22Rv1 (cell line): ENCODE measurements at regions not wholly inside any gene's neighbourhood (a gene's known extent, or its start where the extent isn't known, plus 50 kb on each side); places are given as distances from the start of the nearest gene placed in this dataset.

ENCODE experiments used
- H3K27ac ChIP-seq: fragments of 450-650 bp; 2 replicates; pipeline ENCODE4 v1.5.1; 2017
- CTCF ChIP-seq: fragments of 450-650 bp; IDR thresholded peaks from 2 replicates; pipeline ENCODE4 v1.5.1; 2017; ENCODE audit warnings: mild to moderate bottlenecking
- ZFX ChIP-seq: fragments of 450-650 bp; IDR thresholded peaks from 2 replicates; pipeline ENCODE4 v1.6.1; 2017; ENCODE audit warnings: antibody characterized with exemption, borderline replicate concordance

DNA sequence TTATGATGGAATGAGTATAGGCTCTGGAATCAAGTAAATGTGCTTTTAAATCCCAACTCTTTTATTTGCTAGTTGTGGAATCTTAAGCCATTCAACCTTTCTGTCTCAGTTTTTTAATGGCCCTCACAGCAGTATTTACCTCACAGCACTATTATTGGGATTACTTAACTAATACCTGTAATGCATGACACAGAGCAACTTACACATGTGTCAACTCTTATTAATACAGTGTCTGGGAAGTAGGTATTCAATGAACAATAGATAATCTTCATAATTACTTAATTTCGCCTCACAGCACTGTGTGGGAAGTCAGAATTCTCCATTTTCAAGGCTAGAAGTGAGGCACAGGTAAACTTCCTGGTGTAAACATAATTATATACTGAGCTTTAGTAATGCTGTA is 149.7 kb upstream of the NUDT6 start:
- no peak for TF ChIP-seq ZFX
- no peak for TF ChIP-seq CTCF
- no peak overlapping the region for H3K27ac ChIP-seq

GRCh38 chr4:123073650-123074049 is 151.3 kb upstream of the NUDT6 start:
- TF ChIP-seq ZFX (no peak), CTCF (no peak)
- no peak overlapping the region for H3K27ac ChIP-seq

GRCh38 chr4:123077330-123077729 is 154.9 kb upstream of the NUDT6 start:
- no peak overlapping the region for H3K27ac ChIP-seq
- TF ChIP-seq CTCF (no peak), ZFX (no peak)

DNA sequence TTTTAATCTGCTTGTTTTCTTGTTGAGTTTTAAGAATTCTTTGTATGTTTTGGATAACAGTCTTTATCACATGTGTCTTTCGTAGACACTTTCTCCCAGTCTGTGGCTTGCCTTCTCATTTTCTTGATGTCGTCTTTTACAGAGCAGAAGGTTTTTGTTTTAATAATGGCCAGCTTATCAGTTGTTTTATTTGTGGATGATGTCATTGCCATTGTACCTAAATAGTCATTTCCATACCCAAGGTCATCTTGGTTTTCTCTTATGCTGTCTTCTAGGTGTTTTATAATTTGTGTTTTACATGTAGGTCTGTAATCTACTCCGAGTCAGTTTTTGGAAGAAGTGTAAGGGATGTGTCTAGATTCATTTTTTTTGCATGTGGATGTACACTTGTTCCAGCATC is 159.6 kb upstream of the NUDT6 start:
- H3K27ac ChIP-seq, result no peak overlapping the region
- TF ChIP-seq CTCF, result no peak
- TF ChIP-seq ZFX, result no peak

DNA sequence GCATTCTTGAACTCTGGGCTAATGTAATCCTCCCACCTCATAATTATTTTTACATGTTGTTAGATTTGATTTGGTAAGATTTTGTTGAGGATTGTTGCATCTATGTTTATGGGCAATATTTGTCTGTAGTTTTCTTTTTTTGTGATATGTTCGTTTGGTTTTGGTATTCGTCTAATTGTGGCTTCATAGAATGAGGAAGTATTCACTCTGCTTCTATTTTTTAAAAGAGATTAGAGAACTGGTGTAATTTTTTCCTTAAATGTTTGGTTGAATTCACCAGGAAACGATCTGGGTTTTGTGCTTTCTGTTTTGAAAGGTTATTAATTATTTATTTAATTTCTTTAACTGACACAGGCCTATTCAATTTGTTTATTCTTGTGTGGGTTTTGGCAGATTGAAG is 161.2 kb upstream of the NUDT6 start:
- TF ChIP-seq ZFX (no peak), CTCF (no peak)
- no peak overlapping the region for H3K27ac ChIP-seq

DNA sequence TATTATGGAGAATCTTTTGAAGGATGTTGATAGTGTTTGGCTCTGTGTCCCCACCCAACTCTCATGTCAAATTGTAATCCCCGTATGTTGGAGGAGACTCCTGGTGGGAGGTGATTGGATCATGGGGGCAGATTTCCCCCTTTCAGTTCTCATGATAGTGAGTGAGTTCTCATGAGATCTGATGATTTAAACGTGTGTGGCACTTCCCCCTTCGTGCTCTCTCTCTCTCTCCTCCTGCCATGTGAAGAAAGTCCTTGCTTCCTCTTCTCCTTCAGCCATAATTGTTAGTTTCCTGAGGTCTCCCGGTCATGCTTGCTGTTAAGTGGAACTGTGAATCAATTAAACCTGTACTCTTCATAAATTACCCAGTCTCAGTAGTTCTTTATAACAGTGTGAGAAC is 166.1 kb upstream of the NUDT6 start:
- H3K27ac ChIP-seq, result no peak overlapping the region
- TF ChIP-seq CTCF, result no peak
- no peak for TF ChIP-seq ZFX

GRCh38 chr4:123090886-123091285 is 168.5 kb upstream of the NUDT6 start:
- no peak for TF ChIP-seq CTCF
- no peak for TF ChIP-seq ZFX

More at GRCh38 chr4:123090886-123091285, 168.5 kb upstream of the NUDT6 start:
- no peak overlapping the region for H3K27ac ChIP-seq
